Endodermal cell (in vitro differentiated cells): ENCODE measurements at regions not wholly inside any gene's neighbourhood (a gene's known extent, or its start where the extent isn't known, plus 50 kb on each side); places are given as distances from the start of the nearest gene placed in this dataset.
"Not testable (repeated sequence)": the region's sequence is repeated elsewhere in the genome, so short reads cannot be mapped to it uniquely, and the experiment has no call there.

Source experiments
- DNase-seq: peaks from one replicate; pipeline ENCODE4 v3.0.0-alpha.2; 2017
- H3K27ac ChIP-seq: 2 replicates; pipeline ENCODE4 v1.5.1; 2013; ENCODE audit warnings: mild to moderate bottlenecking, low read depth, low read length, moderate library complexity
- H3K27me3 ChIP-seq: 2 replicates; pipeline ENCODE4 v1.6.1; 2013; ENCODE audit warnings: mild to moderate bottlenecking, low read length, moderate library complexity; ENCODE audit not compliant: insufficient read depth, control insufficient read depth, poor library complexity, severe bottlenecking
- H3K36me3 ChIP-seq: 2 replicates; pipeline ENCODE4 v1.7.0; 2013; ENCODE audit warnings: mild to moderate bottlenecking, low read length, moderate library complexity; ENCODE audit not compliant: control insufficient read depth, insufficient read depth
- H3K4me1 ChIP-seq: one replicate; pipeline ENCODE4 v1.7.0; 2013; ENCODE audit warnings: low read length; ENCODE audit not compliant: control insufficient read depth, insufficient read depth
- H3K4me3 ChIP-seq: 2 replicates; pipeline ENCODE4 v1.5.1; 2013; ENCODE audit warnings: mild to moderate bottlenecking, low read length, moderate library complexity
- H3K9ac ChIP-seq: 2 replicates; pipeline ENCODE4 v1.6.1; 2013; ENCODE audit warnings: mild to moderate bottlenecking, low read length, moderate library complexity; ENCODE audit not compliant: poor library complexity, severe bottlenecking; ENCODE audit errors: extremely low read depth
- H3K9me3 ChIP-seq: 2 replicates; pipeline ENCODE4 v1.6.1; 2013; ENCODE audit warnings: mild to moderate bottlenecking, low read length, moderate library complexity; ENCODE audit not compliant: control insufficient read depth
- H3K27ac Mint-ChIP-seq: 2 replicates; pipeline ENCODE4 v1.8.0; 2020; ENCODE audit warnings: mixed read lengths
- H3K27me3 Mint-ChIP-seq: 2 replicates; pipeline ENCODE4 v1.8.0; 2021; ENCODE audit warnings: mild to moderate bottlenecking, mixed read lengths; ENCODE audit not compliant: insufficient read depth
- H3K36me3 Mint-ChIP-seq: 2 replicates; pipeline ENCODE4 v1.8.0; 2020; ENCODE audit warnings: low read depth, mixed read lengths
- H3K4me1 Mint-ChIP-seq: 2 replicates; pipeline ENCODE4 v1.8.0; 2020; ENCODE audit warnings: mixed read lengths
- H3K4me3 Mint-ChIP-seq: 2 replicates; pipeline ENCODE4 v1.8.0; 2020; ENCODE audit warnings: mild to moderate bottlenecking, moderate library complexity, mixed read lengths
- H3K9me3 Mint-ChIP-seq: 2 replicates; pipeline ENCODE4 v1.8.0; 2020; ENCODE audit warnings: mild to moderate bottlenecking, mixed read lengths
- CTCF ChIP-seq: fragments of 200-600 bp; sonication (generic); conservative IDR thresholded peaks from 2 replicates; pipeline ENCODE4 v1.5.0; 2021; ENCODE audit warnings: antibody characterized with exemption, mild to moderate bottlenecking
- WGBS, 2 experiments: methylation state at CpG; one replicate each; pipeline versions ENCODE4 v1.1.5 to v1.1.7; 2013; ENCODE audit warnings: missing lambda C conversion rate in 2 of 2, mixed read lengths in 1 of 2; ENCODE audit not compliant: insufficient coverage in 1 of 2, insufficient read length in 1 of 2; 5-methylcytosine and 5-hydroxymethylcytosine counted together

GRCh38 chr7:68622500-68622899 lies 975.8 kb upstream of the AUTS2 start:
- H3K4me1 ChIP-seq = peaks cover 6% of the 10 kb centered on the region
- Mint-ChIP-seq H3K4me3 (no peak overlapping the region), H3K9me3 (peaks cover 4% of the 10 kb centered on the region), H3K36me3 (peaks cover 2% of the 10 kb centered on the region), H3K4me1 (peaks cover 24% of the 10 kb centered on the region), H3K27ac (no peak overlapping the region), H3K27me3 (no peaks in the 10 kb centered on the region)
- no peak for DNase-seq
- peaks cover 11% of the 10 kb centered on the region for H3K9me3 ChIP-seq
- H3K36me3 ChIP-seq = no peaks in the 10 kb centered on the region
- WGBS, 2 experiments = 92 to 100% methylated on average over 1 to 3 of the region's 3 CpGs
- no peak overlapping the region for H3K4me3 ChIP-seq
- TF ChIP-seq CTCF = no peak
- H3K27me3 ChIP-seq = no peaks in the 10 kb centered on the region
- no peak overlapping the region for H3K9ac ChIP-seq
- H3K27ac ChIP-seq = no peak overlapping the region

- H3K27me3 Mint-ChIP-seq = no peaks in the 10 kb centered on the region
- no peaks in the 10 kb centered on the region for H3K36me3 ChIP-seq
- 100% methylated on average over 1 of the region's 1 CpG; no CpG with 5 or more reads in 1 of the 2 experiments for WGBS, 2 experiments
- peaks cover 5% of the 10 kb centered on the region for H3K9me3 ChIP-seq
- no peak overlapping the region for H3K4me3 ChIP-seq
- no peak for TF ChIP-seq CTCF
- peaks cover 11% of the 10 kb centered on the region for H3K4me1 ChIP-seq
- H3K27me3 ChIP-seq = no peaks in the 10 kb centered on the region
- no peaks in the 10 kb centered on the region for H3K36me3 Mint-ChIP-seq
- H3K9ac ChIP-seq = no peak overlapping the region
- no peak overlapping the region for H3K4me3 Mint-ChIP-seq
- no peaks in the 10 kb centered on the region for H3K9me3 Mint-ChIP-seq
- H3K27ac Mint-ChIP-seq = no peak overlapping the region
- DNase-seq = no peak
- no peak overlapping the region for H3K27ac ChIP-seq
- peaks cover 28% of the 10 kb centered on the region for H3K4me1 Mint-ChIP-seq
Observed at GRCh38 chr7:68623030-68623429, 975.2 kb upstream of the AUTS2 start.

DNA sequence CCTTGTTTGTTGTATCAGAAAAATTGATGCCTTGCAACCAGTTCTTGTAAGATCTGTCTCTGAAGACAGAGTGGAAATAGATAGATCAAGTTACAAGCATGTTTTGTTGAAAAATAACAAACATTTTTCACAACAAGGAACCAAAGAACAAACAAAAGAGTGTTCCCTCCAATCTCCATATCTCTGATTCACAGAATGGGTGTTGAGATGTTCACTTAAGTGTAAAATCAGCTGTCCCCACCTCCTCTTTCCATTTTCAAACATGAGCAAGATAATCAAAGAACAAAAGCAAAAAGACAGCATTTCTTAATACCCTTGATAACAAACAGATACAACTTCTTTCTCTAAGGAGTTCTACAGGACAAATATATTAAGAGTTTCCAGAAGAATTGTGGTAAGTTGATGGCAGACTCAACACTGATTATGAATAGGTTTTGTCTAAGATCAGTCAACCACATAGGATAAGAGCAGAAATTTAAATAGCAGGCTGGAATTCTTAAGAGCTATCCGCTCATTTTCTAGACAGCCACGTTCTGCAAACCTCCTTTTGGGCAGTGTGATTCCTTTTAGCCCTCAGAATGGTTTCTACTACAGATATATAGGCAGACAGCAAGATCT lies 970.9 kb upstream of the AUTS2 start:
- no peaks in the 10 kb centered on the region for H3K36me3 ChIP-seq
- no peaks in the 10 kb centered on the region for H3K27me3 ChIP-seq
- no peaks in the 10 kb centered on the region for H3K9me3 Mint-ChIP-seq
- H3K9me3 ChIP-seq = peaks cover 4% of the 10 kb centered on the region
- no peak for DNase-seq
- H3K4me3 Mint-ChIP-seq = peak overlapping the region; percentile 14
- TF ChIP-seq CTCF = no peak
- H3K36me3 Mint-ChIP-seq = no peaks in the 10 kb centered on the region
- H3K4me1 ChIP-seq = peaks cover 9% of the 10 kb centered on the region
- peak overlapping the region; percentile 3 for H3K4me3 ChIP-seq
- no peak overlapping the region for H3K9ac ChIP-seq
- H3K27me3 Mint-ChIP-seq = no peaks in the 10 kb centered on the region
- no peak overlapping the region for H3K27ac ChIP-seq
- H3K4me1 Mint-ChIP-seq = peaks cover 28% of the 10 kb centered on the region
- WGBS, 2 experiments = 86 to 95% methylated on average over 2 of the region's 2 CpGs
- H3K27ac Mint-ChIP-seq = peak overlapping the region; percentile 85

GRCh38 chr7:68630914-68631313 lies 967.4 kb upstream of the AUTS2 start:
- H3K36me3 ChIP-seq, H3K9me3 ChIP-seq, H3K27me3 Mint-ChIP-seq, DNase-seq, H3K4me3 ChIP-seq, H3K9me3 Mint-ChIP-seq, H3K4me1 ChIP-seq, H3K27ac ChIP-seq, H3K36me3 Mint-ChIP-seq, H3K27ac Mint-ChIP-seq, H3K27me3 ChIP-seq, H3K9ac ChIP-seq, H3K4me3 Mint-ChIP-seq: not testable (repeated sequence)
- peaks cover 28% of the 10 kb centered on the region for H3K4me1 Mint-ChIP-seq
- WGBS, 2 experiments = 80 to 98% methylated on average over 1 to 3 of the region's 3 CpGs
